IPS-11a (cell line): ENCODE measurements at regions not wholly inside any gene's neighbourhood (a gene's known extent, or its start where the extent isn't known, plus 50 kb on each side); places are given as distances from the start of the nearest gene placed in this dataset.
"Not testable (repeated sequence)": the region's sequence is repeated elsewhere in the genome, so short reads cannot be mapped to it uniquely, and the experiment has no call there.

ENCODE experiments used
- H3K4me3 ChIP-seq: one replicate; pipeline ENCODE4 v1.5.1; 2013; ENCODE audit warnings: low read depth, low read length, control low read depth

DNA sequence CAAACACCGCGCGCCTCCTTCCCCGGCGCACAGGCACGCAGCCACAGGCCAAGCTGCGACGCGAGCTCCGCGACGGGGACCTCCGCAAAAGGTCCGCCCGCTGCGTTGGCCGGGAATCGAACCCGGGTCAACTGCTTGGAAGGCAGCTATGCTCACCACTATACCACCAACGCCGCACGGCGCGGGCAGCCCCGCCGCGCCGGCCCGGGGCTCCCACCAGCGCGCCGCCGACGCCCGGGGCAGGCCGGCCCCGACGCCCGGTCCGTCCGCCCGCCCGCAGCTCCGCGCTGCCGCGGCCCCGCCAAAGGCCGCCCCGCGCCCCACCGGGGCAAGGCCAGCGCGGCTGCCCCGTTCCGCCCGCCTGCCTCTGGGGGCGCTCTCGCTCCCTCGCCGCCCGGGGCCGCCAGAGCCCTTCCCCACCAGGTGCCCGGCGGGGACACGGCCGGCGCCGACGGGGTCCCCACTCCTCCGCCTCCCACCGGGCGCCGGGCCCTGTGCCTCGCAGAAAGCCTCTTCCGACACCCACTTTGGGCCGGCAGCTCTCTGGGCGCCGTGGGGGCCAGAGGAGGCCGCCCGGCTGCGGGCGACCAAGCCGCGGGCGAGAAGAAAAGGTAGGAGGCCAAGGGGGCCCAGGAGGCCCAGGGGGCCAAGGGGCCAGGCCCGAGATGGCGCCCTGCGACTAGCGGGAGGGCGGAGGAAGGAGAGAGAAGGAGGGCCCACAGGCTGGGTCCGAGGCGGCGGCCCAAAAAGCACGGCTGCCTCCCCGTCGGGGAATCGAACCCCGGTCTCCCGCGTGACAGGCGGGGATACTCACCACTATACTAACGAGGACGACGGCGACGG lies 50.2 kb upstream of the FCGR2A start:
- not testable (repeated sequence) for H3K4me3 ChIP-seq

DNA sequence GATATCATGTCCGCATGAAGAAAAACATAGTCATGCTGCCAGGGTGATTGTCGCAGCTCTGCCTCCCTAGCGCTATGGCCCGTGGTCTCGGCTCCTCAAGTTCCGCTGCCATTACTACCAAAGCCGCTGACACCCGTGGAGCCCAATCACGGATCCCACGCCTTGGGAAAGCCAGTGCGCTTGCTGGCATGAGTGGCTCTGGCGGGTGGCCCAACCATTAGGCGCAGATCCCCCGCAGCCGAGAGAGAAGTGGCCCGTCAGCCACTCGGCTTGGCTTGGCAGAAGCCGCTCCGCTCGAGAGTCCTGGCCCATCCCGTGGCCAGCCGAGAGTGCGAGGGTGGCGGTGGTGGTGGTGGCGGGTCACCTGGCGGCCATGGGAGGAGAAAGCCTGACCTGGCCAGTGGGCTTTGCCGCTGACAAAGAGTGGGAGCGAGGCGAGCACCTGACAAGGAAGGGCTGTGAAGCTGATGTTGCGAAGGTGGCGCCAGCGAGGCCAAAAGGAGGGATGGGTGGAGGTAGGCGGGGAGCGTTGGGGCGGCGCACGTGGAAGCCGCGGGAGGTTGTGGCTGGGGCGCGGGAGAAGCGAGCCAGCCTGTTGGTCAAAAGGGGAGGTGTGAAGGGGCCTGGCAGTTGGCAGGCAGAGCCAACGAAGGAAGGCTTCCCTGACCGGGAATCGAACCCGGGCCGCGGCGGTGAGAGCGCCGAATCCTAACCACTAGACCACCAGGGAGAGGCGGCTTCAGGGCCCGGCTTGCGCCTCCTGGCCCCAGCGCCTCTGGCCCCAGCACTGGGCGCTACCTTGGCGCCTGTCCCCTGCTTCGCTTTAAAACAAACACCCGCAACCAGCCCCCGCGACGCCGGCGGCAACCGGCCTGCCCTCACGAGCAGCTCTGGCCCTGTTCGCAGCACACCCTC lies 51.0 kb upstream of the FCGR2A start:
- H3K4me3 ChIP-seq, result not testable (repeated sequence)

DNA sequence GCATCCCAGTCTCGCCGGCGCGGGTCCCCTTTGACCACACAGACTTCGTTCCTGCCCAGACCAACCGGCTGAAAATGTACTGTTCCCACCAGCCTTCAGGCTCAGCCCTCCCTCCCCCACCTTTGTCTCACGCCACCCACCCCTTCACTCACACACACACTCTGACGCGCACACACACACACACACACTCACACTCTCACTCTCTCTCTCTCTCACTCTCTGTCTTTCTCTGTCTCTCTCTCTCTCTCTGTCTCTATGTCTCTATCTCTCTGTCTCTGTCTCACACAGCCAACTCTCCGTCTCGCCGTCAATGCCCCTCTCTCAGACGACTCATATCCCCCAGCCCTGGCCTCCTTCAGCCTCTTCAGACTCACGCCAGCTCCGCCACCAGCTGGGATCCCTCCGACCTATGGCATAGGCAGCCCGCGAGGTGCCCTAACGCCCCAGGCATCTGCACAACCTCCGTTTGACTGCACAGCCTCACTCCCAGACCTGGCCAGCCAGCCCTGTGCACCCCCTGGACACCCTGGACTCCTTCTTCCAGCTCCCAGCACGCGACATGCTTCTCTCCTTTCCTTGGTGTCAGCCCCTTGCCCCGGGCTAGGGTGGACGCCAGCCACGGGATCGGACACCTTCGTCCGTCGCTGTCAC lies 53.4 kb upstream of the FCGR2A start:
- H3K4me3 ChIP-seq, result not testable (repeated sequence)

DNA sequence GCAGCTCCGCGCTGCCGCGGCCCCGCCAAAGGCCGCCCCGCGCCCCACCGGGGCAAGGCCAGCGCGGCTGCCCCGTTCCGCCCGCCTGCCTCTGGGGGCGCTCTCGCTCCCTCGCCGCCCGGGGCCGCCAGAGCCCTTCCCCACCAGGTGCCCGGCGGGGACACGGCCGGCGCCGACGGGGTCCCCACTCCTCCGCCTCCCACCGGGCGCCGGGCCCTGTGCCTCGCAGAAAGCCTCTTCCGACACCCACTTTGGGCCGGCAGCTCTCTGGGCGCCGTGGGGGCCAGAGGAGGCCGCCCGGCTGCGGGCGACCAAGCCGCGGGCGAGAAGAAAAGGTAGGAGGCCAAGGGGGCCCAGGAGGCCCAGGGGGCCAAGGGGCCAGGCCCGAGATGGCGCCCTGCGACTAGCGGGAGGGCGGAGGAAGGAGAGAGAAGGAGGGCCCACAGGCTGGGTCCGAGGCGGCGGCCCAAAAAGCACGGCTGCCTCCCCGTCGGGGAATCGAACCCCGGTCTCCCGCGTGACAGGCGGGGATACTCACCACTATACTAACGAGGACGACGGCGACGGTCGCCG lies 57.4 kb upstream of the FCGR2A start:
- H3K4me3 ChIP-seq, result not testable (repeated sequence)

DNA sequence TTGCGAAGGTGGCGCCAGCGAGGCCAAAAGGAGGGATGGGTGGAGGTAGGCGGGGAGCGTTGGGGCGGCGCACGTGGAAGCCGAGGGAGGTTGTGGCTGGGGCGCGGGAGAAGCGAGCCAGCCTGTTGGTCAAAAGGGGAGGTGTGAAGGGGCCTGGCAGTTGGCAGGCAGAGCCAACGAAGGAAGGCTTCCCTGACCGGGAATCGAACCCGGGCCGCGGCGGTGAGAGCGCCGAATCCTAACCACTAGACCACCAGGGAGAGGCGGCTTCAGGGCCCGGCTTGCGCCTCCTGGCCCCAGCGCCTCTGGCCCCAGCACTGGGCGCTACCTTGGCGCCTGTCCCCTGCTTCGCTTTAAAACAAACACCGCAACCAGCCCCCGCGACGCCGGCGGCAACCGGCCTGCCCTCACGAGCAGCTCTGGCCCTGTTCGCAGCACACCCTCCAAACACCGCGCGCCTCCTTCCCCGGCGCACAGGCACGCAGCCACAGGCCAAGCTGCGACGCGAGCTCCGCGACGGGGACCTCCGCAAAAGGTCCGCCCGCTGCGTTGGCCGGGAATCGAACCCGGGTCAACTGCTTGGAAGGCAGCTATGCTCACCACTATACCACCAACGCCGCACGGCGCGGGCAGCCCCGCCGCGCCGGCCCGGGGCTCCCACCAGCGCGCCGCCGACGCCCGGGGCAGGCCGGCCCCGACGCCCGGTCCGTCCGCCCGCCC lies 58.1 kb upstream of the FCGR2A start:
- H3K4me3 ChIP-seq, result not testable (repeated sequence)

DNA sequence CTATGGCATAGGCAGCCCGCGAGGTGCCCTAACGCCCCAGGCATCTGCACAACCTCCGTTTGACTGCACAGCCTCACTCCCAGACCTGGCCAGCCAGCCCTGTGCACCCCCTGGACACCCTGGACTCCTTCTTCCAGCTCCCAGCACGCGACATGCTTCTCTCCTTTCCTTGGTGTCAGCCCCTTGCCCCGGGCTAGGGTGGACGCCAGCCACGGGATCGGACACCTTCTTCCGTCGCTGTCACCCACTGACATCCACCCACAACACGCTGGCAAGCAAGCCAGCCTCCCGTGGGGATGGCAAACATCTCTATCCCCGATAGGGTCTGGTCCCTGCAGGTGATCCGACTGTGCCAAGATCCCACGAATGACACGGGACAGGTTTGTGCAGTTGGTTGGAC lies 60.5 kb upstream of the FCGR2A start:
- not testable (repeated sequence) for H3K4me3 ChIP-seq

DNA sequence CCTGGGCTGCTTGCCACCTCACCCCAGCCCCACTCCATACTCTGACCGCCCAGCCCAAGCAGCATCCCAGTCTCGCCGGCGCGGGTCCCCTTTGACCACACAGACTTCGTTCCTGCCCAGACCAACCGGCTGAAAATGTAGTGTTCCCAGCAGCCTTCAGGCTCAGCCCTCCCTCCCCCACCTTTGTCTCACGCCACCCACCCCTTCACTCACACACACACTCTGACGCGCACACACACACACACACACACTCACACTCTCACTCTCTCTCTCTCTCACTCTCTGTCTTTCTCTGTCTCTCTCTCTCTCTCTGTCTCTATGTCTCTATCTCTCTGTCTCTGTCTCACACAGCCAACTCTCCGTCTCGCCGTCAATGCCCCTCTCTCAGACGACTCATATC lies 61.0 kb upstream of the FCGR2A start:
- not testable (repeated sequence) for H3K4me3 ChIP-seq

DNA sequence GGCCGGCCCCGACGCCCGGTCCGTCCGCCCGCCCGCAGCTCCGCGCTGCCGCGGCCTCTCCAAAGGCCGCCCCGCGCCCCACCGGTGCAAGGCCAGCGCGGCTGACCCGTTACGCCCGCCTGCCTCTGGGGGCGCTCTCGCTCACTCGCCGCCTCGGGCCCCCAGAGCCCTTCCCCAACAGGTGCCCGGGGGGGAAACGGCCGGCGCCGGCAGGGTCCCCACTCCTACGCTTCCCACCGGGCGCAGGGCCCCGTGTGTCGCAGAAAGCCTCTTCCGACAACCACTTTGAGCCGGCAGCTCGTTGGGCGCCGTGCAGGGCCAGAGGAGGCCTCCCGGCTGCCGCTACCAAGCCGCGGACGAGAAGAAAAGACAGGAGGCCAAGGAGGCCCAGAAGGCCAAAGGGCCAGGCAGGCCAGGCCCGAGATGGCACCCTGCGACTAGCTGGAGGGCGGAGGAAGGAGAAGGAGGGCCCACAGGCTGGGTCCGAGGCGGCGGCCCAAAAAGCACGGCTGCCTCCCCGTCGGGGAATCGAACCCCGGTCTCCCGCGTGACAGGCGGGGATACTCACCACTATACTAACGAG lies 64.9 kb upstream of the FCGR2A start:
- H3K4me3 ChIP-seq, result peak overlapping the region; percentile 75

DNA sequence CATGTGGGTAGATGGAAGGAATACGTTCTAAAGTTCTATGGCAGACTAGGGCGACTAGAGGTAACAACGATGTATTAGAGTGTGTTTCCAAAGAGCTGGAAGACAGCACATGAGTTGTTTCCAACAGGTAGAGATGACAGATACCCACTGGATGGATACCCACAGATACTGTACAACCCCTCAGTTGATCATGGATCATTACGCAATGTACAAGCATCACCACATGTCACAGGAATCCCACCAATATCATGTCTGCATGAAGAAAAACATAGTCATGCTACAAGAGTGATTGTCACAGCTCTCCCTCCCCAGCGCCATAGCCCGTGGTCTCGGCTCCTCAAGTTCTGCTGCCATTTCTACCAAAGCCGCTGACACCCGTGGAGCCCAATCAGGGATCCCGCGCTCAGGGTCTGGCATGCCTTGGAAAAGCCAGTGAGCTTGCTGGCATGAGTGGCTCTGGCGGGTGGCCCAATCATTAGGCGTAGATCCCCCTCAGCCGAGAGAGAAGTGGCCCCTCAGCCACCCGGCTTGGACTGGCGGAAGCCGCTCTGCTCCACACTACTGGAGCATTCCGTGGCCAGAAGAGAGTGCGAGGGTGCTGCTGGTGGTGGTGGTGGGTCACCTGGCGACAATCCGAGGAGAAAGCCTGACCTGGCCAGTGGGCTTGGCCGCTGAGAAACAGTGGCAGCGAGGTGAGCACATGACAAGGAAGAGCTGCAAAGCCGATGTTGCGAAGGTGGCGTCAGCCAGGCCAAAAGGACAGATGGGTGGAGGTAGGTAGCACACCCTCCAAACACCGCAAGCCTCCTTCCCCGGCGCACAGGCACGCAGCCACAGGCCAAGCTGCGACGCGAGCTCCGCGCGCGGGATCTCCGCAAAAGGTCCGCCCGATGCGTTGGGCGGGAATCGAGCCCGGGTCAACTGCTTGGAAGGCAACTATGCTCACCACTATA lies 65.7 kb upstream of the FCGR2A start:
- peak overlapping the region; percentile 75 for H3K4me3 ChIP-seq

DNA sequence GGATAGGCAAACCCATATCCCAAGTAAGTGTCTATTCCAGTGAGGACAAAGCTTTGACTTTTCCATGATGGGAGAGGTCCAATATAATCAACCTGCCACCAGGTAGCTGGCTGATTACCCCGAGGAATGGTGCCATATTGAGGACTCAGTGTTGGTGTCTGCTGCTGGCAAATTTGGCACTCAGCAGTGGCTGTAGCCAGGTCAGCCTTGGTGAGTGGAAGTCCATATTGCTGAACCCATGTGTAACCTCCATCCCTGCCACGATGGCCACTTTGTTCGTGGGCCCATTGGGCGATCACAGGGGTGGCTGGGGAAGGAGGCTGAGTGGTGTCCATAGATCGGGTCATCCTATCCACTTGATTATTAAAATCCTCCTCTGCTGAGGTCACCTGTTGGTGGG lies 65.5 kb upstream of the CFAP126 start:
- not testable (repeated sequence) for H3K4me3 ChIP-seq

DNA sequence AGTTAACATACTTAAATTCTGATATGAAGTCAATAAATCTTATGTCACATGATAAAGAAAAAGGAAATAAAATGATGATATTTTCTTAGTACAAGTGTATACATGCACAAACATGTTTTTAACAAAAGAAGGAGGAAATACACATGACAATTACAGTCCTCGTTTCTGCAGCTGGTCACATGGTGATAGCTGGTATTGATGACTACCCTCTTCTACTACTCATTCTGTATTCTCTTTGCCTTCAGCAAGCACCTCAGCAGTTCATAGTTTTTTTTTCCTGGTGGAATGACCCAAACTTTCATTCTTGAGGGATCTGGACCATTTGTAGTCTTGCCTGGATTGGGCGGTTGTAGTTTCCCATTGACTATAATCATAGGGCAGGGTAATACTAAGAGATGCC lies 64.4 kb upstream of the CFAP126 start:
- no peak overlapping the region for H3K4me3 ChIP-seq

DNA sequence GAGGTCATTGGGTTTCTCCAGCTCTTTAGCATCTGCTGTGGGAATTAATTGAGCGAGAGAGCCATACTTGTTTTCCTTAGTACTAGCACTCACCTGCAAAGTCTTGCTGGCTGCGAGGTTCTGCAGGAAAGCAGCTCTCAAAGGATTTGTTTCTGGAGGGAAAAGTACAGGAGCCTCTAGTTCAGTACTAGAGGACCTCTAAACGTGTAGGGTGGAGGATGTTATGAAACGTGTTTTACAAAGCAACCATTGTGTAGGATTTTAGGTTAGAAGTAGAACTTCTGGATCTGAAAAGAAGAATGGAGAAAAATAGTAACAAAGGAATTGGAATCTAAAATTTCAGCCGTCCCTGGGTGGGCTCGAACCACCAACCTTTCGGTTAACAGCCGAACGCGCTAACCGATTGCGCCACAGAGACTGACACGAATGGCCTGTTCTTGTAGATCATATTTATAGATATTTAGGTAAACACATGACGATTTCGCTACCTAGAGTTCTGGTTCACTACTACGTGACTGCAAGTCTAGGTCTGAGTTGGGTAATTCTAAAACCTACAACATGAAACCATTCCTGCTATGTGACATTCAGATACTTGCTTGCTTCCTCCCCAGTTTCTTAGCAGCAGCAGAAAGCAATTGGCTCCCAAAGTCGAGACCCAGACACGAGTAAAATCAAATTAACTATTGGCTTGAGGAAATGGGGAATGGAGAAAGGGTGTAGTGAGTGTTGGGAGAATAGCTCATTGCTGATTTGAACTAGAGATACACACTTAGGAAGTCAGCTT lies 60.2 kb upstream of the CFAP126 start:
- H3K4me3 ChIP-seq, result peak overlapping the region; percentile 55

DNA sequence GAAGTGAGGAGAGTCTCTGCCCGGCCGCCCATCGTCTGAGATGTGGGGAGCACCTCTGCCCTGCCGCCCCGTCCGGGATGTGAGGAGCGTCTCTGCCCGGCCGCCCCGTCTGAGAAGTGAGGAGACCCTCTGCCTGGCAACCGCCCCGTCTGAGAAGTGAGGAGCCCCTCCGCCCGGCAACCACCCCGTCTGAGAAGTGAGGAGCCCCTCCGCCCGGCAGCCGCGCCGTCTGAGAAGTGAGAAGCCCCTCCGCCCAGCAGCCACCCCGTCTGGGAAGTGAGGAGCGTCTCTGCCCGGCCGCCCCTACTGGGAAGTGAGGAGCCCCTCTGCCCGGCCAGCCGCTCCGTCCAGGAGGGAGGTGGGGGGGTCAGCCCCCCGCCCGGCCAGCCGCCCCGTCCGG lies 55.2 kb upstream of the CFAP126 start:
- not testable (repeated sequence) for H3K4me3 ChIP-seq

DNA sequence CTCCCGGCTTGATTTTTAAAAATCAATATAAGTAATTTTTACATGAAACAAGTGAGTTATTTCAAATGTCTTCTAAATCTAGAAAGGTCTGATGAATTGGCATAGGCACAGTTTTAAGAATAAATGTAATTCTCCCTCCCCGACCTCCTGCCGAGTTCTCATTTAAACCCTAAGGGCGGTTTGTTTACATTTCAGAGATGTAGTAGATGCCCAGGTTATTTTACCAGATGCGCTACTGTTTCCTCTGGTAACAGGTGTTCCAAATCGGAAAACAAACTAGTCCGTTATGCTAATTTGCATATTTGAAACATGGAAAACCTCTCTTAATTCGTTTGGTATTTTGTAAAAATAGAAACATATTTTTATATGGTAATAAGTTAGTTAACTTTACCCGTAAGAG lies 53.8 kb upstream of the CFAP126 start:
- peak overlapping the region; percentile 24 for H3K4me3 ChIP-seq

DNA sequence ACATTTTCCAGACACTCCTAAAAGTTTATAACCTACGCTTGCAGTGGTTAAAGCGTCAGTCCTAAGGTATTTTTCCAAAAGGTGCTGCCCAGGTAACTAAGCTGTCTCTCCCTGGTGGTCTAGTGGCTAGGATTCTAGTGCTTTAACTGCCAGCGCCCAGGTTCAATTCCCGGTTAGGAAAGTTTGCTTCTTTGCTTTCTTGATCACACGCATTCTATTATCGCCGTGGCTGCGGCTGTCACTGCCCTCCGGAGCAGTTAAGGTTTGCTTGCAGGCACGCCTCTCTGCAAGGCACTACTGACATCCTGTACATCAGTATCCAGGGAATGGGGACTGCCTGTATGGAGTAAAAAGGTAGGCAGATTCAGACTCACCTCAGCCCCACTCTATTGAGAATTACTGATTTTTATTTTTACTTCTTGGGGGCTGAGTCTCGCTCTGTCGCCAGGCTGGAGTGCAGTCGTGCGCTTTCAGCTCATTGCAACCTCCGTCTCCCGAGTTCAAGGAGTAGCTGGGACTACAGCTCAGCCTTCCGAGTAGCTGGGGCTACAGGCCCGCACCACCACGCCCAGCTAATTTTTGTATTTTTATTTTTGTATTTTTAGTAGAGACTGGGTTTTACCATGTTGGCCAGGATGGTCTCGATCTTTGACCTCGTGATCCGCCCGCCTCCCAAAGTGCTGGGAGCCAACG lies 53.2 kb upstream of the CFAP126 start:
- H3K4me3 ChIP-seq, result peak overlapping the region; percentile 24

DNA sequence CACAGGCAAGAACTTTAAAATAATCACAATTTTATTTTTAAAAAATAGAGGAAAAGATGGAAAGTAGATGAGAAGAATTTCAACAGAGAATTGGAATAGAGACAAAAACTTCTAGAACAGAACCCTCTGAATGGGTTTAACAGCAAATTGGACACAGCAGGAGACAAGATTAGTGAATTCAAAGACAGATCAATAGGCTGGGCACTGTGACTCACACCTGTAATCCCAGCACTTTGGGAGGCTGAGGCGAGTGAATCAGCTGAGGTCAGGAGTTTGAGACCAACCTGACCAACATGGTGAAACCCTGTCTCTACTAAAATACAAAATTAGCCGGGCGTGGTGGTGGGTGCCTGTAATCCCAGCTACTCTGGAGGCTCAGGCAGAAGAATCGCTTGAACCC lies 49.9 kb upstream of the CFAP126 start:
- H3K4me3 ChIP-seq, result not testable (repeated sequence)
